Endothelial cell of umbilical vein (primary cell): ENCODE measurements at regions not wholly inside any gene's neighbourhood (a gene's known extent, or its start where the extent isn't known, plus 50 kb on each side); places are given as distances from the start of the nearest gene placed in this dataset.

Source experiments
- BruUV-seq: library from RNA; stranded (reverse); fragments of 400-500 nt; replicated peaks from 2 replicates; lab custom pipeline; 2021; lab: Mats Ljungman, UMichigan
- CTCF ChIA-PET: fragments of 300-600, 350-600 bp; sonication (Branson Sonifier 250); formaldehyde crosslinking; loops from one replicate; lab custom pipeline; 2021; ENCODE audit warnings: antibody characterized with exemption, inconsistent platforms; lab: Charles Lee
- POLR2A ChIA-PET: fragments of 300-600, 350-600 bp; sonication (Branson Sonifier 250); formaldehyde crosslinking; loops from one replicate; lab custom pipeline; 2021; ENCODE audit warnings: antibody characterized with exemption, inconsistent platforms; lab: Charles Lee
- DNase-seq: peaks from one replicate; pipeline ENCODE4 v3.0.0-alpha.2; 2011; ENCODE audit warnings: low read depth, low spot score
- FAIRE-seq: peaks from 2 replicates; lab custom pipeline; 2011; peaks lifted over from hg19 to GRCh38; lab: Jason Lieb, UNC
- H2AFZ ChIP-seq: 2 replicates; pipeline ENCODE4 v1.6.0; 2012; ENCODE audit warnings: low read depth, low read length, control low read depth, inconsistent platforms
- H3K27ac ChIP-seq: 2 replicates; pipeline ENCODE4 v1.5.1; 2011; ENCODE audit warnings: low read depth, mild to moderate bottlenecking, control low read depth, low read length, moderate library complexity; ENCODE audit not compliant: insufficient read depth
- H3K27me3 ChIP-seq, 2 experiments: 2 replicates each; pipeline versions ENCODE4 v1.6.0 to v1.6.1; 2011; ENCODE audit warnings: low read length in 2 of 2, mixed read lengths in 1 of 2; ENCODE audit not compliant: control insufficient read depth in 2 of 2, insufficient read depth in 2 of 2
- H3K36me3 ChIP-seq, 2 experiments: 2 replicates in 1 of 2; 3 replicates in 1 of 2; pipeline ENCODE4 v1.5.1; 2011; ENCODE audit warnings: low read length in 2 of 2, mild to moderate bottlenecking in 1 of 2, moderate library complexity in 1 of 2; ENCODE audit not compliant: control insufficient read depth in 2 of 2, insufficient read depth in 2 of 2; ENCODE audit errors: extremely low read depth in 1 of 2
- H3K4me1 ChIP-seq: 3 replicates; pipeline ENCODE4 v1.5.1; 2011; ENCODE audit warnings: mild to moderate bottlenecking, low read length; ENCODE audit not compliant: control insufficient read depth, insufficient read depth; ENCODE audit errors: extremely low read depth
- H3K4me2 ChIP-seq: 2 replicates; pipeline ENCODE4 v1.6.1; 2011; ENCODE audit warnings: low read length, control low read depth, mixed read lengths; ENCODE audit not compliant: insufficient read depth
- H3K4me3 ChIP-seq, 3 experiments: fragments of 200-600 bp in 1 of 3; sonication (generic), shearing (Covaris generic) in 1 of 3; replicated peaks in 1 of 3; 2 replicates each; pipeline ENCODE4 v1.5.1; 2011 to 2016; ENCODE audit warnings: control low read depth in 3 of 3, low read length in 3 of 3, mild to moderate bottlenecking in 2 of 3, inconsistent platforms in 1 of 3, low read depth in 1 of 3, moderate library complexity in 1 of 3; ENCODE audit not compliant: insufficient read depth in 1 of 3
- H3K79me2 ChIP-seq: 2 replicates; pipeline ENCODE4 v1.6.0; 2012; ENCODE audit warnings: low read length, inconsistent platforms; ENCODE audit not compliant: control insufficient read depth, insufficient read depth
- H3K9ac ChIP-seq: replicated peaks from 2 replicates; pipeline ENCODE3; 2011; ENCODE audit warnings: low read length, control low read depth; ENCODE audit not compliant: insufficient read depth; ENCODE audit errors: extremely low read depth
- H3K9me1 ChIP-seq: replicated peaks from 3 replicates; pipeline ENCODE4 v1.6.0; 2011; ENCODE audit warnings: mild to moderate bottlenecking, low read length; ENCODE audit not compliant: control insufficient read depth, insufficient read depth; ENCODE audit errors: extremely low read depth
- H3K9me3 ChIP-seq: replicated peaks from 2 replicates; pipeline ENCODE4 v1.5.1; 2012; ENCODE audit warnings: low read length, inconsistent platforms; ENCODE audit not compliant: control insufficient read depth, insufficient read depth
- H4K20me1 ChIP-seq: replicated peaks from 2 replicates; pipeline ENCODE3; 2011; ENCODE audit warnings: mild to moderate bottlenecking, low read length; ENCODE audit not compliant: control insufficient read depth, insufficient read depth; ENCODE audit errors: extremely low read depth
- CTCF ChIP-seq, 2 donors: IDR thresholded peaks; 1 replicate in 1 of 2; 2 replicates in 1 of 2; pipeline ENCODE4 v1.5.1; 2011; ENCODE audit warnings: low read length in 2 of 2, mild to moderate bottlenecking in 2 of 2, moderate library complexity in 2 of 2, control low read depth in 1 of 2, inconsistent platforms in 1 of 2, low read depth in 1 of 2; ENCODE audit not compliant: insufficient read depth in 1 of 2; ENCODE audit errors: extremely low read depth in 1 of 2
- EZH2 ChIP-seq: IDR thresholded peaks from 2 replicates; pipeline ENCODE4 v1.6.1; 2012; ENCODE audit warnings: borderline replicate concordance, low read depth, mild to moderate bottlenecking, moderate library complexity, low read length, inconsistent platforms; ENCODE audit not compliant: severe bottlenecking
- FOS ChIP-seq: IDR thresholded peaks from 2 replicates; pipeline ENCODE4 v1.6.1; 2011; ENCODE audit warnings: mild to moderate bottlenecking, low read length, moderate library complexity, borderline replicate concordance; ENCODE audit not compliant: insufficient read depth
- GATA2 ChIP-seq: IDR thresholded peaks from 2 replicates; pipeline ENCODE4 v1.7.0; 2011; ENCODE audit warnings: low read depth, mild to moderate bottlenecking, moderate library complexity, mixed read lengths, low read length; ENCODE audit not compliant: insufficient read length, insufficient read depth
- JUN ChIP-seq: IDR thresholded peaks from 2 replicates; pipeline ENCODE4 v1.6.1; 2011; ENCODE audit warnings: borderline replicate concordance, low read depth; ENCODE audit not compliant: insufficient read length, insufficient read depth
- MAX ChIP-seq: IDR thresholded peaks from 2 replicates; pipeline ENCODE4 v1.6.1; 2011; ENCODE audit not compliant: insufficient read depth, insufficient read length
- MYC ChIP-seq: IDR thresholded peaks from one replicate; pipeline ENCODE4 v1.6.1; 2011; ENCODE audit warnings: mild to moderate bottlenecking, low read depth, low read length
- POLR2A ChIP-seq: IDR thresholded peaks from 2 replicates; pipeline ENCODE4 v1.6.1; 2012; ENCODE audit warnings: low read depth, mild to moderate bottlenecking, control low read depth, low read length
- POLR2AphosphoS5 ChIP-seq: IDR thresholded peaks from 2 replicates; pipeline ENCODE4 v1.6.1; 2012; ENCODE audit warnings: low read depth, mild to moderate bottlenecking, control low read depth, low read length, moderate library complexity; ENCODE audit not compliant: insufficient read depth
- dilution Hi-C: fragments of 300-500 bp; cut with MboI; formaldehyde crosslinking; loops from one replicate; pipeline ENCODE4 v1.15.0; 2019; ENCODE audit warnings: low sequenced_read_pairs; ENCODE audit not compliant: extremely low pct_ligation_motif_present
- intact Hi-C: fragments of 100-400 bp; cut with micrococcal nuclease; formaldehyde crosslinking; loops from one replicate; pipeline ENCODE4 v1.10.0; 2022

GRCh38 chr11:121692236-121692635 is 239.5 kb upstream of the SORL1-AS1 start:
- FAIRE-seq (no peak), DNase-seq (no peak)
- Histone ChIP-seq H3K9me1 (no peaks in the 10 kb centered on the region), H3K79me2 (no peaks in the 10 kb centered on the region), H3K9me3 (no peaks in the 10 kb centered on the region), H4K20me1 (no peaks in the 10 kb centered on the region), H3K4me3 (no peak overlapping the region), H3K27me3 (no peaks in the 10 kb centered on the region), H3K9ac (no peak overlapping the region), H3K4me2 (no peak overlapping the region), H2AFZ (no peak overlapping the region), H3K36me3 (no peaks in the 10 kb centered on the region), H3K4me1 (no peaks in the 10 kb centered on the region), H3K27ac (no peak overlapping the region)
- ChIA-PET CTCF (no interaction called here), POLR2A (no interaction called here)
- intact Hi-C loops, result no loop called here
- no peak for TF ChIP-seq EZH2
- no peak for TF ChIP-seq MYC
- TF ChIP-seq POLR2A, result no peak
- no peak for TF ChIP-seq POLR2AphosphoS5
- no peak for TF ChIP-seq CTCF (IDR thresholded peaks at IDR 0.05; ENCODE audit: extremely low read depth in 1 of 2, insufficient read depth in 1 of 2, low read depth in 1 of 2, low read length in 2 of 2)
- no peak for TF ChIP-seq GATA2
- no peak for TF ChIP-seq JUN
- no peak for TF ChIP-seq FOS
- TF ChIP-seq MAX, result no peak
- BruUV-seq, result no TSS peak
- dilution Hi-C loops, result no loop called here
